GM23248 (cell line): ENCODE measurements at regions not wholly inside any gene's neighbourhood (a gene's known extent, or its start where the extent isn't known, plus 50 kb on each side); places are given as distances from the start of the nearest gene placed in this dataset.
A peak's percentile ranks its signal among the peaks of the same experiment; 100 is the strongest.
"Not testable (repeated sequence)": the region's sequence is repeated elsewhere in the genome, so short reads cannot be mapped to it uniquely, and the experiment has no call there.

ENCODE experiments used
- DNase-seq: peaks from one replicate; pipeline ENCODE4 v3.0.0-alpha.2; 2015
- H2AFZ ChIP-seq: fragments of 200-600 bp; sonication (generic); 2 replicates; pipeline ENCODE4 v1.6.1; 2016; ENCODE audit warnings: antibody characterized with exemption
- H3F3A ChIP-seq: fragments of 200-600 bp; sonication (generic); 2 replicates; pipeline ENCODE4 v1.6.1; 2016; ENCODE audit warnings: mild to moderate bottlenecking, antibody characterized with exemption, mixed run types; ENCODE audit not compliant: insufficient read depth
- H3K27ac ChIP-seq: fragments of 200-600 bp; sonication (generic); 2 replicates; pipeline ENCODE4 v1.5.1; 2016; ENCODE audit warnings: mild to moderate bottlenecking
- H3K27me3 ChIP-seq: fragments of 200-600 bp; sonication (generic); replicated peaks from 2 replicates; pipeline ENCODE4 v1.6.1; 2016; ENCODE audit warnings: mild to moderate bottlenecking; ENCODE audit not compliant: insufficient read depth
- H3K36me3 ChIP-seq: fragments of 200-600 bp; sonication (generic); 2 replicates; pipeline ENCODE4 v1.6.1; 2016; ENCODE audit warnings: low read depth, mild to moderate bottlenecking
- H3K4me1 ChIP-seq: fragments of 200-600 bp; sonication (generic); 2 replicates; pipeline ENCODE4 v1.6.1; 2016; ENCODE audit warnings: mild to moderate bottlenecking; ENCODE audit not compliant: insufficient read depth
- H3K4me2 ChIP-seq: fragments of 200-600 bp; sonication (generic); one replicate; pipeline ENCODE4 v1.6.1; 2016; ENCODE audit warnings: mild to moderate bottlenecking; ENCODE audit not compliant: unreplicated experiment
- H3K4me3 ChIP-seq: fragments of 200-600 bp; sonication (generic); 2 replicates; pipeline ENCODE4 v1.5.1; 2016; ENCODE audit warnings: mild to moderate bottlenecking
- H3K79me2 ChIP-seq: fragments of 200-600 bp; sonication (generic); 2 replicates; pipeline ENCODE4 v1.6.1; 2016; ENCODE audit warnings: mild to moderate bottlenecking; ENCODE audit not compliant: insufficient read depth
- H3K9ac ChIP-seq: fragments of 200-600 bp; sonication (generic); 2 replicates; pipeline ENCODE4 v1.6.1; 2016; ENCODE audit warnings: mild to moderate bottlenecking
- H3K9me2 ChIP-seq: fragments of 200-600 bp; sonication (generic); 2 replicates; pipeline ENCODE4 v1.6.1; 2016; ENCODE audit warnings: mixed run types, mild to moderate bottlenecking, moderate library complexity; ENCODE audit not compliant: insufficient read depth
- H3K9me3 ChIP-seq: fragments of 200-600 bp; sonication (generic); one replicate; pipeline ENCODE4 v1.6.1; 2017; ENCODE audit warnings: low read depth
- H4K20me1 ChIP-seq: fragments of 200-600 bp; sonication (generic); 2 replicates; pipeline ENCODE4 v1.6.0; 2016; ENCODE audit not compliant: insufficient read depth
- EZH2 ChIP-seq: fragments of 200-600 bp; sonication (generic); IDR thresholded peaks from 2 replicates; pipeline ENCODE4 v1.6.1; 2018; ENCODE audit warnings: antibody characterized with exemption, mild to moderate bottlenecking; ENCODE audit not compliant: insufficient read depth, poor library complexity, severe bottlenecking
- EZH2phosphoT487 ChIP-seq: fragments of 200-600 bp; sonication (generic); IDR thresholded peaks from 2 replicates; pipeline ENCODE4 v1.6.1; 2018; ENCODE audit warnings: antibody characterized with exemption, moderate library complexity, mild to moderate bottlenecking, low read depth; ENCODE audit not compliant: insufficient read depth
- WGBS, 2 experiments: methylation state at CpG; one replicate each; pipeline ENCODE4 v1.1.6; 2015 to 2017; ENCODE audit warnings: low lambda C conversion rate in 2 of 2, low coverage in 1 of 2; ENCODE audit errors: missing lambda C conversion rate in 2 of 2; 5-methylcytosine and 5-hydroxymethylcytosine counted together
- in situ Hi-C: fragments of 300-500 bp; cut with MboI; formaldehyde crosslinking; loops from 2 replicates; pipeline ENCODE4 v1.15.0; 2020

- no peaks in the 10 kb centered on the region for H3K9me2 ChIP-seq
- no peaks in the 10 kb centered on the region for H3K4me1 ChIP-seq
- no peaks in the 10 kb centered on the region for H3K36me3 ChIP-seq
- H3K27me3 ChIP-seq: no peaks in the 10 kb centered on the region
- no peaks in the 10 kb centered on the region for H4K20me1 ChIP-seq
- H3K27ac ChIP-seq: no peak overlapping the region
- no peak for DNase-seq
- no peaks in the 10 kb centered on the region for H3K79me2 ChIP-seq
- no peak overlapping the region for H3K4me2 ChIP-seq
- no peak overlapping the region for H2AFZ ChIP-seq
- TF ChIP-seq EZH2phosphoT487 (no peak), EZH2 (no peak)
- no peak overlapping the region for H3K4me3 ChIP-seq
- H3K9ac ChIP-seq: no peak overlapping the region
- no peaks in the 10 kb centered on the region for H3F3A ChIP-seq
- in situ Hi-C loops: loop anchor here (10.0 kb wide), 1 partner anchor 61 kb away; no protein-coding TSS in a partner anchor
- no peaks in the 10 kb centered on the region for H3K9me3 ChIP-seq
- WGBS, 2 experiments: 16 to 17% methylated on average over 4 of the region's 4 CpGs
Measured at GRCh38 chr16:25563700-25564099, 128.1 kb upstream of the HS3ST4 start.

DNA sequence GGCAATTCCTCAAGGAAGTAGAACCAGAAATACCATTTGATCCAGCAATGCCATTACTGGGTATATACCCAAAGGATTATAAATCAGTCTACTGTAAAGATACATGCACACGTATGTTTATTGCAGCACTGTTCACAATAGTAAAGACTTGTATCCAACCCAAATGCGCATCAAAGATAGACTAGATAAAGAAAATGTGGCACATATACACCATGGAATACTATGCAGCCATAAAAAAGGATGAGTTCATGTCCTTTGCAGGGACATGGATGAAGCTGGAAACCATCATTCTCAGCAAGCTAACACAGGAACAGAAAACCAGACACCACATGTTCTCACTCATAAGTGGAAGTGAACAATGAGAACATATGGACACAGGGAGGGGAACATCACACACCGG is 130.0 kb upstream of the HS3ST4 start:
- not testable (repeated sequence) for H3K9ac ChIP-seq, H2AFZ ChIP-seq, H3K4me1 ChIP-seq, DNase-seq, H3K27ac ChIP-seq, H3K79me2 ChIP-seq, H3K9me3 ChIP-seq, H3K36me3 ChIP-seq, H3K27me3 ChIP-seq, H3K9me2 ChIP-seq, H4K20me1 ChIP-seq, H3K4me3 ChIP-seq, H3K4me2 ChIP-seq, H3F3A ChIP-seq
- WGBS, 2 experiments: 30 to 46% methylated on average over 3 of the region's 3 CpGs
- in situ Hi-C loops: loop anchor here (10.0 kb wide), 1 partner anchor 63 kb away; no protein-coding TSS in a partner anchor

DNA sequence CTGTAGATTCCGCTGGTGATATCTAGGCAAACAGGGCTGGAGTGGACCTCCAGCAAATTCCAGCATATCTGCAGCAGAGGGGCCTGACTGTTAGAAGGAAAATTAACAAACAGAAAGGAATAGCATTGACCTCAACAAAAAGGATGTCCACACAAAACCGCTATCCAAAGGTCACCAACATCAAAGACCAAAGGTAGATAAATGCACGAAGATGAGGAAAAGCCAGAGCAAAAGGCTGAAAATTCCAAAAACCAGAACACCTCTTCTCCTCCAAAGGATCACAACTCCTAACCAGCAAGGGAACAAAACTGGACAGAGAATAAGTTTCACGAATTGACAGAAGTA is 134.8 kb upstream of the HS3ST4 start:
- WGBS, 2 experiments: 8 to 15% methylated on average over 4 of the region's 4 CpGs
- H3K4me1 ChIP-seq, H3K27ac ChIP-seq, H3F3A ChIP-seq, DNase-seq, H2AFZ ChIP-seq, H3K36me3 ChIP-seq, H3K9me2 ChIP-seq, H4K20me1 ChIP-seq, H3K9me3 ChIP-seq, H3K4me3 ChIP-seq, H3K27me3 ChIP-seq, H3K4me2 ChIP-seq, H3K9ac ChIP-seq, H3K79me2 ChIP-seq, in situ Hi-C loops: not testable (repeated sequence)

- not testable (repeated sequence) for H3K9ac ChIP-seq, H3K79me2 ChIP-seq, H3K4me2 ChIP-seq
Measured at GRCh38 chr16:25556289-25556967, 135.3 kb upstream of the HS3ST4 start.

GRCh38 chr16:25553711-25554436 is 137.9 kb upstream of the HS3ST4 start:
- Histone ChIP-seq H3K9me2 (no peaks in the 10 kb centered on the region), H3F3A (no peaks in the 10 kb centered on the region), H2AFZ (no peak overlapping the region), H3K27ac (no peak overlapping the region), H3K9ac (no peak overlapping the region), H3K79me2 (no peaks in the 10 kb centered on the region), H4K20me1 (no peaks in the 10 kb centered on the region), H3K4me2 (no peak overlapping the region), H3K9me3 (no peaks in the 10 kb centered on the region), H3K36me3 (no peaks in the 10 kb centered on the region), H3K4me1 (no peaks in the 10 kb centered on the region), H3K27me3 (no peaks in the 10 kb centered on the region), H3K4me3 (no peak overlapping the region)
- TF ChIP-seq EZH2phosphoT487 (no peak), EZH2 (no peak)
- 3 to 12% methylated on average over 4 of the region's 4 CpGs for WGBS, 2 experiments
- peak; percentile 1 for DNase-seq
- in situ Hi-C loops: no loop called here

More at GRCh38 chr16:25556289-25556967, 135.3 kb upstream of the HS3ST4 start:
- H3F3A ChIP-seq, in situ Hi-C loops, H3K27ac ChIP-seq, H3K27me3 ChIP-seq, H3K4me3 ChIP-seq, H4K20me1 ChIP-seq, H3K9me2 ChIP-seq, H3K4me1 ChIP-seq, H3K9me3 ChIP-seq, H2AFZ ChIP-seq, H3K36me3 ChIP-seq, DNase-seq: not testable (repeated sequence)
- 45% methylated on average over 15 of the region's 15 CpGs for WGBS, 2 experiments
